ENCODE measurements at regions not wholly inside any gene's neighbourhood (a gene's known extent, or its start where the extent isn't known, plus 50 kb on each side); places are given as distances from the start of the nearest gene placed in this dataset.

- Histone ChIP-seq H3K36me3 (ENCODE audit: control insufficient read depth in 2 of 3, insufficient read depth in 3 of 3, low read length in 3 of 3) (no peaks in the 10 kb centered on the region), H3K4me3 (ENCODE audit: low read length in 3 of 3) (no peak overlapping the region), H3K9ac (ENCODE audit: low read length in 3 of 3) (no peak overlapping the region), H3K9me3 (ENCODE audit: control insufficient read depth in 2 of 3, insufficient read depth in 1 of 3, low read length in 3 of 3) (no peaks in the 10 kb centered on the region), H3K27me3 (ENCODE audit: control insufficient read depth, insufficient read depth, low read length) (no peaks in the 10 kb centered on the region), H3K27ac (ENCODE audit: low read depth in 2 of 2, low read length in 2 of 2) (no peak overlapping the region), H3K4me1 (ENCODE audit: control insufficient read depth in 2 of 3, insufficient read depth in 2 of 3, low read depth in 1 of 3, low read length in 3 of 3) (peaks cover 0 to 4% (median 0%) of the 10 kb centered on the region in 3 donors)
- no peak for FAIRE-seq
- peak in 4 of 5 donors; percentile 30 to 82 (median 58) for DNase-seq
- no peak for TF ChIP-seq CTCF (IDR thresholded peaks at IDR 0.05; ENCODE audit: borderline replicate concordance, extremely low read depth, insufficient read depth)
- intact Hi-C loops (cut with DNase I), result no loop called here
Observed at GRCh38 chr12:66066137-66066928, 64.2 kb downstream of the LLPH start.

DNA sequence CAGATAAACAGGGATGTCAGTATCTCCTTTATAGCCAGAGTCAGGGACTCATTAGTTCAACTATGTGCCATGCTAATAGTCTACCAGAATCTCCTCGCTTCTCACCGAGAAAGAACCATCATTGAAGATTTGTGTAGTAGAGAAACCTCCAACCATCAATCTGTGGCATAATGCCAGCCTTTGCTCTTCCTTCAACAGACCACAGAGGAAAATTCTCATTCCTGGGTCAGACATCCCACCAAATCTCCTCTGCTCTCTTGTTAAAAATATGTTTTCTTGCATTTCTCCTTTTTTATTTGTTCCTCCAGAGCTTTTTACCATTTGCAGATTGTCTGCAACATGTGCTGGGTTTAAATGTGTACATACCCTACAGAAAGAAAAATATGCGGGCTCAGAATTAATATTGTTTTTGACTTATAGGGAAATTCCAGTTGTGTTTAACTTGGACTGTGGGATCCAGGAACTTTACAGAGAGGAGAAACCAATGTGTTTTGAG, 64.9 kb downstream of the LLPH start:
- H3K27me3 ChIP-seq (ENCODE audit: control insufficient read depth, insufficient read depth, low read length), result no peaks in the 10 kb centered on the region
- FAIRE-seq (no peak), DNase-seq (peak in 2 of 5 donors; percentile 14 to 38)
- peaks cover 0 to 4% (median 0%) of the 10 kb centered on the region in 3 donors for H3K4me1 ChIP-seq (ENCODE audit: control insufficient read depth in 2 of 3, insufficient read depth in 2 of 3, low read depth in 1 of 3, low read length in 3 of 3)
- H3K9me3 ChIP-seq (ENCODE audit: control insufficient read depth in 2 of 3, insufficient read depth in 1 of 3, low read length in 3 of 3), result no peaks in the 10 kb centered on the region
- no peak overlapping the region for H3K4me3 ChIP-seq (ENCODE audit: low read length in 3 of 3)
- no peak overlapping the region for H3K27ac ChIP-seq (ENCODE audit: low read depth in 2 of 2, low read length in 2 of 2)
- no peak for TF ChIP-seq CTCF (IDR thresholded peaks at IDR 0.05; ENCODE audit: borderline replicate concordance, extremely low read depth, insufficient read depth)
- no peaks in the 10 kb centered on the region for H3K36me3 ChIP-seq (ENCODE audit: control insufficient read depth in 2 of 3, insufficient read depth in 3 of 3, low read length in 3 of 3)
- H3K9ac ChIP-seq (ENCODE audit: low read length in 3 of 3), result no peak overlapping the region
- intact Hi-C loops (cut with DNase I), result no loop called here

DNA sequence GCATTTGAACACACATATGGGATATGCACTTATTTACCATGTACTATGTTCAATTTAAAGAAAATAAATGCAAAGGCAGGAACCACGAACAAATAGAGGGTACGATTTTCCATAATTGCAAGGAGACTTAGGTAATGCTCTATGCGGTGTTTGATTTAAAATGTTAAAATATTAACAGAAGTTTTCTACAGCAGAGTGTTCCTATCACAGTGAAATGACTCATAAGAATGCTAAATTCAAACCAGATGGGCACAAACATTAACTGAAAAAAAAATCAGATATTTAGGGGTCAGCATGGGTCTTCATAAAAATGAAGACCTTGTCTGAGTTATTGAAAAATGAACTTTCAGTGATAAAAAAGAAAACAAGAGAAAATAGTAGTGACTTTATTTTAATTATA, 65.4 kb downstream of the LLPH start:
- no peak overlapping the region for H3K4me3 ChIP-seq (ENCODE audit: low read length in 3 of 3)
- H3K9me3 ChIP-seq (ENCODE audit: control insufficient read depth in 2 of 3, insufficient read depth in 1 of 3, low read length in 3 of 3), result no peaks in the 10 kb centered on the region
- peaks cover 0 to 4% (median 0%) of the 10 kb centered on the region in 3 donors for H3K4me1 ChIP-seq (ENCODE audit: control insufficient read depth in 2 of 3, insufficient read depth in 2 of 3, low read depth in 1 of 3, low read length in 3 of 3)
- no peak for TF ChIP-seq CTCF (IDR thresholded peaks at IDR 0.05; ENCODE audit: borderline replicate concordance, extremely low read depth, insufficient read depth)
- FAIRE-seq (no peak), DNase-seq (no peak)
- no peaks in the 10 kb centered on the region for H3K27me3 ChIP-seq (ENCODE audit: control insufficient read depth, insufficient read depth, low read length)
- intact Hi-C loops (cut with DNase I), result no loop called here
- H3K27ac ChIP-seq (ENCODE audit: low read depth in 2 of 2, low read length in 2 of 2), result no peak overlapping the region
- H3K9ac ChIP-seq (ENCODE audit: low read length in 3 of 3), result no peak overlapping the region
- no peaks in the 10 kb centered on the region for H3K36me3 ChIP-seq (ENCODE audit: control insufficient read depth in 2 of 3, insufficient read depth in 3 of 3, low read length in 3 of 3)

Data from kidney (tissue), 13 donors.